ENCODE measurements at regions not wholly inside any gene's neighbourhood (a gene's known extent, or its start where the extent isn't known, plus 50 kb on each side); places are given as distances from the start of the nearest gene placed in this dataset.

DNA sequence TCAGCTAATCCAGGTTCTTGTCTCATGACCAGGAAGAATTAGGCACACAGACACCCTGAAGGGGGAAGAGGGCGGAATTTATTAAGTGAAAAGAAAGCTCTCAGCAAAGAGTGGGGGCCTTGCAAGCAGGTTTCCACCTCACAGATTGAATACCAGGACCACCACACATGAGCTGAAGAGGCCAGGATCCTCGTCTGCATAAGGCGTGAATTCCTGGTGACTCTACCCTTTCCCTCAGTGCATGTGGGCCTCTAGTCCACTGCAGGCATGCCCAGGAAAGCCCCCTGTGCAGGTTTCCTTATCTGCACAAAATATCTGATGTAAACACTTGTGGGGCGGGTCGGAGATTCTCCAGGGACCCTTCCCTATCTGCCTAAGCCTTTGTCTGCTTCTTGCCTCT is 782.1 kb upstream of the LRRN3 start:
- H3K27ac ChIP-seq (ENCODE audit: low read depth, low read length, poor library complexity, severe bottlenecking): no peak overlapping the region
- no peak overlapping the region for H3K9ac ChIP-seq (ENCODE audit: low read length)
- no peak overlapping the region for H3K4me2 ChIP-seq (ENCODE audit: low read length)
- no peaks in the 10 kb centered on the region for H3F3A ChIP-seq (ENCODE audit: insufficient read depth, low read length)
- no peak for TF ChIP-seq EZH2 (IDR thresholded peaks at IDR 0.05; ENCODE audit: borderline replicate concordance, low read length)
- TF ChIP-seq, protein P1, sequence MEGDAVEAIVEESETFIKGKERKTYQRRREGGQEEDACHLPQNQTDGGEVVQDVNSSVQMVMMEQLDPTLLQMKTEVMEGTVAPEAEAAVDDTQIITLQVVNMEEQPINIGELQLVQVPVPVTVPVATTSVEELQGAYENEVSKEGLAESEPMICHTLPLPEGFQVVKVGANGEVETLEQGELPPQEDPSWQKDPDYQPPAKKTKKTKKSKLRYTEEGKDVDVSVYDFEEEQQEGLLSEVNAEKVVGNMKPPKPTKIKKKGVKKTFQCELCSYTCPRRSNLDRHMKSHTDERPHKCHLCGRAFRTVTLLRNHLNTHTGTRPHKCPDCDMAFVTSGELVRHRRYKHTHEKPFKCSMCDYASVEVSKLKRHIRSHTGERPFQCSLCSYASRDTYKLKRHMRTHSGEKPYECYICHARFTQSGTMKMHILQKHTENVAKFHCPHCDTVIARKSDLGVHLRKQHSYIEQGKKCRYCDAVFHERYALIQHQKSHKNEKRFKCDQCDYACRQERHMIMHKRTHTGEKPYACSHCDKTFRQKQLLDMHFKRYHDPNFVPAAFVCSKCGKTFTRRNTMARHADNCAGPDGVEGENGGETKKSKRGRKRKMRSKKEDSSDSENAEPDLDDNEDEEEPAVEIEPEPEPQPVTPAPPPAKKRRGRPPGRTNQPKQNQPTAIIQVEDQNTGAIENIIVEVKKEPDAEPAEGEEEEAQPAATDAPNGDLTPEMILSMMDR (IDR thresholded peaks at IDR 0.05; ENCODE audit: low read length): no peak
- no peaks in the 10 kb centered on the region for H4K20me1 ChIP-seq (ENCODE audit: insufficient read depth, low read length)
- H3K4me1 ChIP-seq (ENCODE audit: insufficient read depth, low read length, severe bottlenecking): no peaks in the 10 kb centered on the region
- H3K27me3 ChIP-seq (ENCODE audit: insufficient read depth, low read length): no peaks in the 10 kb centered on the region
- no peaks in the 10 kb centered on the region for H3K9me2 ChIP-seq (ENCODE audit: low read depth, low read length)
- H3K79me2 ChIP-seq (ENCODE audit: insufficient read depth, low read length): no peaks in the 10 kb centered on the region
- no peak overlapping the region for H2AFZ ChIP-seq (ENCODE audit: low read length)
- no peak overlapping the region for H3K4me3 ChIP-seq (ENCODE audit: low read depth, low read length, poor library complexity, severe bottlenecking)
- H3K36me3 ChIP-seq (ENCODE audit: insufficient read depth, low read length): no peaks in the 10 kb centered on the region
- H3K9me3 ChIP-seq (ENCODE audit: low read length): 0 out of 2 replicates have a peak, but pooled peaks cover 4% of the 10 kb centered on the region

DNA sequence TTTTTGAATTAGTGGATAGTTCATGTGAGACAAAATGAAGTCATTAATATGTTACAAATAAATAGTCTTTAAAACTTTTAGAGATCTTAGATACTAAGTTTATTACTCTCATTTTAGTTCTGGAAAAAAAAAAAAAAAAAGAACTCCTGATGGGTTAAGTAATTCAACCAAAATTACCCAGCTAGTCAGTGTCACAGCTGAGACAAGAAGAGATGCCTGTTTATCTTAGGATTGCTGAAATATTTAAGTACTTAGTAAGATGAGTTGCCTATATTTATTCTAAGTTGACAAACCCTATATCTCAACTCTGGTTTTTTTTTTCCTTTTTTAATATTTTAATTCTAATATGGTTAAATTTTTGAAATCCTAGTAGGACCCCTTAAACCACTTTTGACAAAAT is 781.0 kb upstream of the LRRN3 start:
- H3K27me3 ChIP-seq (ENCODE audit: insufficient read depth, low read length): no peaks in the 10 kb centered on the region
- H3K9me3 ChIP-seq (ENCODE audit: low read length): 0 out of 2 replicates have a peak, but pooled peaks cover 4% of the 10 kb centered on the region
- H3K4me2 ChIP-seq (ENCODE audit: low read length): no peak overlapping the region
- no peak overlapping the region for H3K4me3 ChIP-seq (ENCODE audit: low read depth, low read length, poor library complexity, severe bottlenecking)
- no peaks in the 10 kb centered on the region for H3F3A ChIP-seq (ENCODE audit: insufficient read depth, low read length)
- no peaks in the 10 kb centered on the region for H3K9me2 ChIP-seq (ENCODE audit: low read depth, low read length)
- TF ChIP-seq, protein P1 (IDR thresholded peaks at IDR 0.05; ENCODE audit: low read length): no peak
- no peak for TF ChIP-seq EZH2 (IDR thresholded peaks at IDR 0.05; ENCODE audit: borderline replicate concordance, low read length)
- no peaks in the 10 kb centered on the region for H3K79me2 ChIP-seq (ENCODE audit: insufficient read depth, low read length)
- H2AFZ ChIP-seq (ENCODE audit: low read length): no peak overlapping the region
- no peaks in the 10 kb centered on the region for H3K4me1 ChIP-seq (ENCODE audit: insufficient read depth, low read length, severe bottlenecking)
- H3K36me3 ChIP-seq (ENCODE audit: insufficient read depth, low read length): no peaks in the 10 kb centered on the region
- H4K20me1 ChIP-seq (ENCODE audit: insufficient read depth, low read length): no peaks in the 10 kb centered on the region
- no peak overlapping the region for H3K9ac ChIP-seq (ENCODE audit: low read length)
- no peak overlapping the region for H3K27ac ChIP-seq (ENCODE audit: low read depth, low read length, poor library complexity, severe bottlenecking)

DNA sequence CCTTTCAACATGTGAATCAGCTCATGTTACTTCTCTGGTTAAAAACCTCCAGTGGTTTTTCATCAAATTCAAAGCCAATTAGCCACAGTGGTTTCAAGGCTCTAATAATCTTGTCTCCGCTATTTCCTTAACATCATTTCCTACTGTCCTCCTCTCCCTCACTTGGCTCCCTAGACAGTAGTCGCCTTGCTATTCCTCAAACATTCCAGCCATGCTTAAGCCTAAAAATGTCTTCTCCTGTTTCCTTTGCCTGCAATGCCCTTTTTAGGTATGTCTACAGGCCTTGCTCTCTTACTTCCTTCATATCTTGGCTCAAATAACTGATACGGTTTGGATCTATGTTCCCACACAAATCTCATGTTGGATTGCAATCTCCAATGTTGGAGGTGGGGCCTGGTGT is 779.4 kb upstream of the LRRN3 start:
- Histone ChIP-seq H3F3A (ENCODE audit: insufficient read depth, low read length) (no peaks in the 10 kb centered on the region), H3K4me3 (ENCODE audit: low read depth, low read length, poor library complexity, severe bottlenecking) (no peak overlapping the region), H3K27me3 (ENCODE audit: insufficient read depth, low read length) (no peaks in the 10 kb centered on the region), H2AFZ (ENCODE audit: low read length) (no peak overlapping the region), H3K9me3 (ENCODE audit: low read length) (0 out of 2 replicates have a peak, but pooled peaks cover 4% of the 10 kb centered on the region), H3K4me2 (ENCODE audit: low read length) (no peak overlapping the region), H3K27ac (ENCODE audit: low read depth, low read length, poor library complexity, severe bottlenecking) (no peak overlapping the region), H3K9ac (ENCODE audit: low read length) (no peak overlapping the region), H4K20me1 (ENCODE audit: insufficient read depth, low read length) (no peaks in the 10 kb centered on the region), H3K9me2 (ENCODE audit: low read depth, low read length) (no peaks in the 10 kb centered on the region), H3K36me3 (ENCODE audit: insufficient read depth, low read length) (no peaks in the 10 kb centered on the region), H3K4me1 (ENCODE audit: insufficient read depth, low read length, severe bottlenecking) (no peaks in the 10 kb centered on the region), H3K79me2 (ENCODE audit: insufficient read depth, low read length) (no peaks in the 10 kb centered on the region)
- TF ChIP-seq EZH2 (IDR thresholded peaks at IDR 0.05; ENCODE audit: borderline replicate concordance, low read length): no peak
- TF ChIP-seq, protein P1 (IDR thresholded peaks at IDR 0.05; ENCODE audit: low read length): no peak
